ENCODE measurements at regions not wholly inside any gene's neighbourhood (a gene's known extent, or its start where the extent isn't known, plus 50 kb on each side); places are given as distances from the start of the nearest gene placed in this dataset.

DNA sequence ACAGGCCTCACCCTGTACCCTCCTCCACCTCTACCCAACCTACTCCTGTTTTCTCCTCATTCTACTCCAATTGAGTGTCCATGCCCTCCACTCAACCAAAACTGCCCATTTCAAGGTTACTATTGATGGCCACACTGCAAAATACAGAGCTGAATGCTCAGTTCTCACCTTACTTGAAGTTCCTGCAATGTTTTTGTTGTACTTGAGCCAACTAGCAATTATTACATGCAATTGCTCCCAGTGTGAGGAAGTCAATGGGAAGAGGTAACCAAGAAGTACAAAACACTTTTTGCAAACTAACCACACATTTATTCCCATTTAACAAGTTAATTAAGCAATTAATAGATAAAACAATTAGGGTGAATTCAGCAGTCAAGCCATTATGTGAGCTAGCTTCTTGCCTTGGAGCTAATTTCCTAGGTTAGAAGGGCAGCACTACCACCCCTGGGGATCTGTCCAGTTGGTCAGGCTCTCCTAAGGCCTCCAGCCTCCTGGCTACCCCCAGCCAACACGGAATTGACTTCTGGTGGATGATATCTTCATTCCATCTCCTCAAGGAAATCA lies 52.4 kb upstream of the GGTLC1 start:
- DNase-seq (ENCODE audit: low spot score in 2 of 2) = no peak
- intact Hi-C loops (cut with DNase I; ENCODE audit: low total_unique reads) = no loop called here
- WGBS, 2 donors = 69 to 71% methylated on average over 1 of the region's 1 CpG

DNA sequence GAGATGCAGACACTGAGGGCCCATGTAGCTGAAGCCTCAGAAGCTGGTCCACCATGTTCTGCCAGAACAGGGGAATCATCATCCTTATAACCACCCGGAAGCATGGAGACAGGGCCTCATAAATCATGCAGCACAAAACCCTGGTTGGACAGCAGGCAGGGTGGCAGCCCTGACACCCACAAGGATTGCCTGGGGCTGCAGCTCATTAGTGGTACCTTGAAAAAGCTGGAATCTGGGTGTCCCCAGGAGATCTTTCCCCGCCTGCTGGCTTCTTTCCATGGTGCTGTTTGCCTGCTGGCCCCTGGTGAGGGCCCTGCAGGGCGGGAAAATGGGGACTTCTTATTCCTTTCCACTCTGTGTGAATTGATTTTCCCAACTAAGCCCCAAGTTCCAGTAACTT lies 50.6 kb upstream of the GGTLC1 start:
- WGBS, 2 donors = 61 to 68% methylated on average over 3 of the region's 3 CpGs
- H3K4me3 ChIP-seq (ENCODE audit: low read depth, poor library complexity, severe bottlenecking) = no peak overlapping the region
- intact Hi-C loops (cut with DNase I; ENCODE audit: low total_unique reads) = no loop called here
- TF ChIP-seq POLR2A (IDR thresholded peaks at IDR 0.05) = no peak
- TF ChIP-seq, protein P1, sequence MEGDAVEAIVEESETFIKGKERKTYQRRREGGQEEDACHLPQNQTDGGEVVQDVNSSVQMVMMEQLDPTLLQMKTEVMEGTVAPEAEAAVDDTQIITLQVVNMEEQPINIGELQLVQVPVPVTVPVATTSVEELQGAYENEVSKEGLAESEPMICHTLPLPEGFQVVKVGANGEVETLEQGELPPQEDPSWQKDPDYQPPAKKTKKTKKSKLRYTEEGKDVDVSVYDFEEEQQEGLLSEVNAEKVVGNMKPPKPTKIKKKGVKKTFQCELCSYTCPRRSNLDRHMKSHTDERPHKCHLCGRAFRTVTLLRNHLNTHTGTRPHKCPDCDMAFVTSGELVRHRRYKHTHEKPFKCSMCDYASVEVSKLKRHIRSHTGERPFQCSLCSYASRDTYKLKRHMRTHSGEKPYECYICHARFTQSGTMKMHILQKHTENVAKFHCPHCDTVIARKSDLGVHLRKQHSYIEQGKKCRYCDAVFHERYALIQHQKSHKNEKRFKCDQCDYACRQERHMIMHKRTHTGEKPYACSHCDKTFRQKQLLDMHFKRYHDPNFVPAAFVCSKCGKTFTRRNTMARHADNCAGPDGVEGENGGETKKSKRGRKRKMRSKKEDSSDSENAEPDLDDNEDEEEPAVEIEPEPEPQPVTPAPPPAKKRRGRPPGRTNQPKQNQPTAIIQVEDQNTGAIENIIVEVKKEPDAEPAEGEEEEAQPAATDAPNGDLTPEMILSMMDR (IDR thresholded peaks at IDR 0.05) = no peak
- no peak for DNase-seq (ENCODE audit: low spot score in 2 of 2)

More for the DNA sequence above, 52.4 kb upstream of the GGTLC1 start:
- H3K4me3 ChIP-seq (ENCODE audit: low read depth, poor library complexity, severe bottlenecking) = no peak overlapping the region
- TF ChIP-seq, protein P1 (IDR thresholded peaks at IDR 0.05) = no peak
- TF ChIP-seq POLR2A (IDR thresholded peaks at IDR 0.05) = no peak
